ENCODE measurements at regions not wholly inside any gene's neighbourhood (a gene's known extent, or its start where the extent isn't known, plus 50 kb on each side); places are given as distances from the start of the nearest gene placed in this dataset.

- TF ChIP-seq POLR2A (IDR thresholded peaks at IDR 0.05): no peak
- TF ChIP-seq CTCF (IDR thresholded peaks at IDR 0.05): no peak
Observed at GRCh38 chr7:27032839-27033238, 63.0 kb downstream of the HOXA1 start.
